HG03097 (cell line): ENCODE measurements at regions not wholly inside any gene's neighbourhood (a gene's known extent, or its start where the extent isn't known, plus 50 kb on each side); places are given as distances from the start of the nearest gene placed in this dataset.
"Not testable (repeated sequence)": the region's sequence is repeated elsewhere in the genome, so short reads cannot be mapped to it uniquely, and the experiment has no call there.

Experiments
- ATAC-seq: cut with Tn5 transposase; IDR thresholded peaks from one replicate; pipeline ENCODE4 v1.9.1; 2021; ENCODE audit not compliant: unreplicated experiment, low FRiP score

GRCh38 chr13:63731896-63732295 is 2316.2 kb upstream of the PCDH20 start:
- ATAC-seq = no peak

GRCh38 chr13:63712159-63712558 is 2296.5 kb upstream of the PCDH20 start:
- not testable (repeated sequence) for ATAC-seq

- ATAC-seq = no peak
Measured at GRCh38 chr13:63706751-63707150, 2291.1 kb upstream of the PCDH20 start.

GRCh38 chr13:63704521-63704920 is 2288.9 kb upstream of the PCDH20 start:
- no peak for ATAC-seq

GRCh38 chr13:63700350-63700749 is 2284.7 kb upstream of the PCDH20 start:
- ATAC-seq = no peak

GRCh38 chr13:63699948-63700347 is 2284.3 kb upstream of the PCDH20 start:
- no peak for ATAC-seq

- no peak for ATAC-seq
Measured at GRCh38 chr13:63696055-63696454, 2280.4 kb upstream of the PCDH20 start.

GRCh38 chr13:63693696-63694095 is 2278.0 kb upstream of the PCDH20 start:
- ATAC-seq = no peak

GRCh38 chr13:63691474-63691873 is 2275.8 kb upstream of the PCDH20 start:
- no peak for ATAC-seq

- ATAC-seq = no peak
Measured at GRCh38 chr13:63690672-63691071, 2275.0 kb upstream of the PCDH20 start.

- ATAC-seq = no peak
Measured at GRCh38 chr13:63684822-63685221, 2269.2 kb upstream of the PCDH20 start.

- no peak for ATAC-seq
Measured at GRCh38 chr13:63680704-63681103, 2265.1 kb upstream of the PCDH20 start.

GRCh38 chr13:63671296-63671695 is 2255.6 kb upstream of the PCDH20 start:
- ATAC-seq = no peak

- ATAC-seq = no peak
Measured at GRCh38 chr13:63651394-63651793, 2235.7 kb upstream of the PCDH20 start.

GRCh38 chr13:63643543-63643942 is 2227.9 kb upstream of the PCDH20 start:
- no peak for ATAC-seq

- ATAC-seq = peak; percentile 69
Measured at GRCh38 chr13:63636316-63636993, 2220.8 kb upstream of the PCDH20 start.

- no peak for ATAC-seq
Measured at GRCh38 chr13:63632321-63632720, 2216.7 kb upstream of the PCDH20 start.

- ATAC-seq = no peak
Measured at GRCh38 chr13:63631006-63631405, 2215.4 kb upstream of the PCDH20 start.

GRCh38 chr13:63629591-63629990 is 2213.9 kb upstream of the PCDH20 start:
- ATAC-seq = no peak

GRCh38 chr13:63628310-63628709 is 2212.7 kb upstream of the PCDH20 start:
- no peak for ATAC-seq

GRCh38 chr13:63625869-63626268 is 2210.2 kb upstream of the PCDH20 start:
- no peak for ATAC-seq

GRCh38 chr13:63614874-63615612 is 2199.4 kb upstream of the PCDH20 start:
- ATAC-seq = no peak
